ENCODE measurements at regions not wholly inside any gene's neighbourhood (a gene's known extent, or its start where the extent isn't known, plus 50 kb on each side); places are given as distances from the start of the nearest gene placed in this dataset.

DNA sequence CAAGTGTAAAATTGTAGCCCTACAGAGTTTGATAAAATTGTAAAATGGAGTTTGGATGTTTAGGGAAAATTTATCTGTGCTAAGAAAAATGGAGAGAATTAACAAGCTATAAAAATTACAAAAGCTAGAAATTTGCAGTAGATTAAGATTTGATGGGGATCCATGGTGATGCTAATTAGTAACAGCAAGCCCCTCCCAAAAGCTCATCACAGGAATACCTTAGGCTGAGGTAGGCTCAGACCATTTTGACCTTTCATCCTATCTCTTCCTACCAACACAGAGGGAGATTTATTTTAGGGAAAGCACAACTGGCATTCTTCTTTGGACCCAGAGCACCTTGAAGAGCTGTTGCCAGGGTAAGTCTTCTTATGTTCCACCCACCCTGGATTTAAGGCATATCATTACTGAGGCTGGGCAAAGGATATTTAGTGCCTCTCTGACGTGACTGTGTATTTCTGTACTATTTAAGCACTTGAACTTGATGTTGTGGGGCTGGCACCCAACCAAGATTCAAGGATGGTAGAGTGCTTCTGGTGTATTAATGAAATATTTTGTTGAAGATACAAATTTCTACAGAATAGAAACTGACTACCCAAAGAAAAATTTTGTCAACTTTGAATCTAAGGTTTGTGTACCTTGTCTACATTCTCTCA lies 70.8 kb upstream of the SLC39A10 start:
- H4K20me1 ChIP-seq (ENCODE audit: insufficient read depth, low read length), result no peaks in the 10 kb centered on the region
- in situ Hi-C loops (cut with HindIII; ENCODE audit: extremely low pct_ligation_motif_present, low pct_unique_long_range_greater_than_20kb) (no loop called here), intact Hi-C loops (cut with micrococcal nuclease; ENCODE audit: unreplicated experiment) (no loop called here)
- no peak overlapping the region for H3K4me3 ChIP-seq (replicated peaks in 1 of 3; ENCODE audit: insufficient read depth in 1 of 3, low read depth in 2 of 3, low read length in 3 of 3)
- DNase-seq (ENCODE audit: low spot score) (no peak), ATAC-seq (no peak), FAIRE-seq (no peak)
- WGBS (ENCODE audit: low lambda C conversion rate), result 0% methylated on average over 1 of the region's 1 CpG
- no peak overlapping the region for H3K9ac ChIP-seq (ENCODE audit: insufficient read depth, low read depth, low read length)
- no peaks in the 10 kb centered on the region for H3K79me2 ChIP-seq (ENCODE audit: insufficient read depth, low read length)
- no peak overlapping the region for H3K4me2 ChIP-seq (ENCODE audit: low read depth, low read length)
- H3K9me3 ChIP-seq (ENCODE audit: low read length), result no peaks in the 10 kb centered on the region
- no TSS peak for BruUV-seq (replicated peaks)
- POLR2A ChIA-PET, result no interaction called here
- no peaks in the 10 kb centered on the region for H3K4me1 ChIP-seq (ENCODE audit: insufficient read depth, low read length)
- CTCF ChIA-PET (ENCODE audit: low intra/inter-chr PET ratio, low total read pairs), result no interaction called here
- TF ChIP-seq ZNF12 (CRISPR knock-in tag; IDR thresholded peaks at IDR 0.05), result no peak
- no peak for TF ChIP-seq ZNF512B (CRISPR knock-in tag; IDR thresholded peaks at IDR 0.05; ENCODE audit: borderline replicate concordance)
- TF ChIP-seq ZNF616 (CRISPR knock-in tag; IDR thresholded peaks at IDR 0.05; ENCODE audit: low read depth), result no peak
- TF ChIP-seq IRF2 (CRISPR knock-in tag; IDR thresholded peaks at IDR 0.05), result no peak
- TF ChIP-seq ZNF207 (IDR thresholded peaks at IDR 0.05; ENCODE audit: borderline replicate concordance), result no peak
- TF ChIP-seq BRD4 (CRISPR knock-in tag; IDR thresholded peaks at IDR 0.05), result no peak
- TF ChIP-seq ZNF83 (CRISPR knock-in tag; IDR thresholded peaks at IDR 0.05; ENCODE audit: borderline replicate concordance), result no peak
- no peaks in the 10 kb centered on the region for H3K36me3 ChIP-seq (replicated peaks in 1 of 2; ENCODE audit: control insufficient read depth in 1 of 2, insufficient read depth in 2 of 2, low read length in 2 of 2)
- no peak overlapping the region for H3K27ac ChIP-seq (ENCODE audit: extremely low read length, insufficient read depth, low read length)
- H2AFZ ChIP-seq (ENCODE audit: low read length), result no peak overlapping the region
- H3K27me3 ChIP-seq (ENCODE audit: control insufficient read depth in 1 of 2, insufficient read depth in 2 of 2, low read length in 2 of 2), result no peaks in the 10 kb centered on the region
